Retinal pigment epithelial cell (primary cell): ENCODE measurements at regions not wholly inside any gene's neighbourhood (a gene's known extent, or its start where the extent isn't known, plus 50 kb on each side); places are given as distances from the start of the nearest gene placed in this dataset.

Experiments
- DNase-seq: peaks from one replicate; pipeline ENCODE4 v3.0.0-alpha.2; 2010; ENCODE audit warnings: low read depth
- H3K4me3 ChIP-seq: 2 replicates; pipeline ENCODE4 v1.5.1; 2011; ENCODE audit warnings: mild to moderate bottlenecking, low read length, control low read depth, moderate library complexity
- TF ChIP-seq, protein P1 (sequence below): conservative IDR thresholded peaks from 2 replicates; pipeline ENCODE4 v1.5.1; 2011; ENCODE audit warnings: low read depth, low read length, control low read depth, inconsistent platforms

DNA sequence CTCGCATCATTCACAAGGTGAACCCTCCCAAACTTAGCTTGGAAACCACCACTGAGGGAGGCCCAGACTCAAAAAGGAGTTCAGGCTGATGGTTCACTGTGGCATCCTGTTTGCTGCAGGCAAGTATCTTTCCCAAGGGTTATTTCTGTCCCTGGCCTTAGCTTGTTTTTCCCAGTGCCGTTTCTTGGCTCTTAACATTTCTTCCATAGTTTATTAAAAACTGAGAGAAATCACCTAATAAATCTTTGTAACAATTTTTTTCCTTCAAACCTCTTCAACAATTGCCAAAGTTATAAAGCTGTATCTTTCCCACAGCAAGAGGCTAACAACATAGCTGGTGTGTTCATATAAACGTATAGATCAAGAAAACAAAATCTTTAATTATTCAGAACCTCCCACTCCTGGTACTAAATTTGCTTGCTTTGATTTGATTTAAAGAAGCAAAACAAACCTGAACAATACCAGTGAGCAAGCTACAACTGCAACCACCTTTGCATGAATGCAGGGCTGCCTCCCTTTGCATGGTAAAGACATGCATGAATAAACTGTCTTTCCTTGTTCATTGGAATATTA is 234.9 kb upstream of the STT3B start:
- TF ChIP-seq, protein P1, sequence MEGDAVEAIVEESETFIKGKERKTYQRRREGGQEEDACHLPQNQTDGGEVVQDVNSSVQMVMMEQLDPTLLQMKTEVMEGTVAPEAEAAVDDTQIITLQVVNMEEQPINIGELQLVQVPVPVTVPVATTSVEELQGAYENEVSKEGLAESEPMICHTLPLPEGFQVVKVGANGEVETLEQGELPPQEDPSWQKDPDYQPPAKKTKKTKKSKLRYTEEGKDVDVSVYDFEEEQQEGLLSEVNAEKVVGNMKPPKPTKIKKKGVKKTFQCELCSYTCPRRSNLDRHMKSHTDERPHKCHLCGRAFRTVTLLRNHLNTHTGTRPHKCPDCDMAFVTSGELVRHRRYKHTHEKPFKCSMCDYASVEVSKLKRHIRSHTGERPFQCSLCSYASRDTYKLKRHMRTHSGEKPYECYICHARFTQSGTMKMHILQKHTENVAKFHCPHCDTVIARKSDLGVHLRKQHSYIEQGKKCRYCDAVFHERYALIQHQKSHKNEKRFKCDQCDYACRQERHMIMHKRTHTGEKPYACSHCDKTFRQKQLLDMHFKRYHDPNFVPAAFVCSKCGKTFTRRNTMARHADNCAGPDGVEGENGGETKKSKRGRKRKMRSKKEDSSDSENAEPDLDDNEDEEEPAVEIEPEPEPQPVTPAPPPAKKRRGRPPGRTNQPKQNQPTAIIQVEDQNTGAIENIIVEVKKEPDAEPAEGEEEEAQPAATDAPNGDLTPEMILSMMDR = no peak
- no peak for DNase-seq

DNA sequence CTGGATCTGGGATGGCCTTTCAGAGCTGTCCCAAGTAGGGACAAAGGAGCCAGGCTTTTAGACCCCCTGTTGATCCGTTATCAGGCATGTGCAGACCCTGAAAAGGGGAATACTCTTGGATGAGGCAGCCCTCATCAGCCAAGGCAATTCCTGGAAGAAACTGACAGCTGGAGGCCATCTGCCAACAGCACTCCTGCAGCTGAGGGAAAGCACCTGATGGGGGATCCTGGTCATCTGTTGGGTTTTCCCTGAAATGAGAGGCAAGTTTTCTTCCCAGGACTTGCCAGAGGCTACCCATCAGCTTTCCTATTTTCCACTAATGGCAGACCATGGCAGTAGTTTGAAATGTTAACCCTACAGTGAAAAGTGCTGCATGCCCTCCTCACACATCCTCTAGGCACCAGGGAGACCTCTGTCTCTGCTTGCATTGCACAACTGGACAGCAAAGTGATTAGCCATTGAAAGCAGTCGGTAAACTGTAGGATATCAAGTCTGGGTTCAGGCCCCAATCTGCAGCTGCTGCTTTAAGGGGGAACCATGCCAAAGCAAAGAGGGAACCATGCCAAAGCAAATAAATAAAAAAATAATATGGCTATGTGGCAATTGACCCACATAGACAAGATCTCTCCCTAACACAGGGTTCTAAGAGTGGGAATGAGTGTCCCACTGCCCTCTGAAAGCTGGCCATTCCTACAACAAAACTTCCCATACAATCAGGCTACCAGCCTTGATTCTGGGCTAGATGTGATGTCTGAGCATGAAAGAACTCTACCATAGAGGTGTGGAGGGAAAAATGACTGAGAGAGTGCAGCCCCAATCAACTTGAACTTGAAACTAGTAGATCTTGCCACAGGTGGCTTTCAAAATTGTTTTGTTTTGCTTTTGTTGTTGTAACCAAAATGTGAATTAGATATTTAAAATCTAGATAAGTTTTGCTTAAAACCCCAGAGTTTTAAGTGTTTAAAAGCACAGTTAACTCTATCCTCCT is 232.0 kb upstream of the STT3B start:
- H3K4me3 ChIP-seq = no peak overlapping the region
- no peak for DNase-seq
- TF ChIP-seq, protein P1 = no peak

More for the DNA sequence above, 234.9 kb upstream of the STT3B start:
- H3K4me3 ChIP-seq = no peak overlapping the region

DNA sequence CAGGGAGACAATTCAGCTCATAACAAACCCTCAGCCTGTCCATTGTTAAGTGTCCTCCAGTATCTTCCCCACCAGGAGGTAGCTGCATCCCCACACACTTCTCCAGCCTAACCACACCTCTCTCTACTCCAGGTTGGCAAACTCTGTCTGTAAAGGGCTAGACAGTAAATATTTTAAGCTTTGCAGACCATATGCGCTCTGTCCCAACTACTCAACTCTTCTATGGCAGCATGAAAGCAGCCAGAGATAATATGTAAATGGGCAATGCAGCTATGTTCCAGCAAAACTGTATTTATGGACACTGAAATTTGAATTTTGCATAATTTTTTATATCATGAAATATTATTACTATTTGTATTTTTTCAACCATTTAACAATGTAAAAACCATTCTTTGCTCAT is 230.4 kb upstream of the STT3B start:
- DNase-seq = no peak
- TF ChIP-seq, protein P1 = no peak
- no peak overlapping the region for H3K4me3 ChIP-seq

DNA sequence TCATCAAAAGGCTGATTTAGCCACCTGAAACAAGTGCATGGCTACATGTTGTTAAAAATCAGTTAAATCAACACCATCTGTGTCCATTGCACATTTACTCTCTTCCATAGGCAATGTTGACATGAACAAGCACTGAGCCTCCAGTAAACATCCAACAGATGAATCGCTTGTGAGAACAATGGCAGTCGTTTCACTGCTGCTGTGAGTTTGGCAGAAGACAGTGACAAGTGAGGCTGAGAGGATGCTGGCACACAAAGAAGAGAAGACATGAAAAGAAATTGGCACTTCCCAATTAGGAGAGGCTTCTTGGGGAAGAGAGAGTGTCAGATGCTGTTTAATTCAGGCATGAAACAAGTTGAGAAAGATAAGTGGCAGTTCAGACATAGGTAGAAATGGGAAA is 227.4 kb upstream of the STT3B start:
- no peak overlapping the region for H3K4me3 ChIP-seq
- no peak for DNase-seq
- TF ChIP-seq, protein P1 = no peak

DNA sequence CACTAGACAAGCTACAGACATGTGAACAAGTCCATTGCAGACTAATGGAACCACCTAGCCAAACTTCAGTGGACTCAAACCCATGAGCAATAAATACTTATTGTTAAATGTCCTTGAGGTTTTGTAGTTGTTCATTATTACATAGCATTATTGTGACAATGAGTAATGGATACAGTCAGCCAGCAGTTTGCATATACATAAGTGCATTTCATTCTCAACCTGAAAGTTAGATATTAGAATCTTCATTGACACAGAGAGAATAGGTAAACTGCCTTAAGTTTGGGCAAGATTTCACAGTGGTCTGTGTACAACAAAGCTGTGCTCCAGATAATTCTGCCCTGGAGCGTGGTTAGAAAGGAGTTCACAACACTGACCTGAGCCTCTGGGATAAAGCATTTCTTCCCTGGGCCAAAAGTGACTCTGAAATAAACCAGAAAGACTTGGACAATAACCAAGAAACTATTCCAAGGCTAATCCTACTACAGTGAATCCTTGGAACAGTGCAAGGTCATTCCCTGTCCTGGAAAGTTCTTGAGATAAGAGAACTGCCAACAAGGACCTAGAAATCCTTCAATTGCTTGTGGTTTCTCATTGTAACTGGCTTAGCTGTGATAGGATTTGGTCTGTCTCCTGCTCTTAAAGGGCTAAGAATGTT is 225.5 kb upstream of the STT3B start:
- peak; percentile 9 for DNase-seq

DNA sequence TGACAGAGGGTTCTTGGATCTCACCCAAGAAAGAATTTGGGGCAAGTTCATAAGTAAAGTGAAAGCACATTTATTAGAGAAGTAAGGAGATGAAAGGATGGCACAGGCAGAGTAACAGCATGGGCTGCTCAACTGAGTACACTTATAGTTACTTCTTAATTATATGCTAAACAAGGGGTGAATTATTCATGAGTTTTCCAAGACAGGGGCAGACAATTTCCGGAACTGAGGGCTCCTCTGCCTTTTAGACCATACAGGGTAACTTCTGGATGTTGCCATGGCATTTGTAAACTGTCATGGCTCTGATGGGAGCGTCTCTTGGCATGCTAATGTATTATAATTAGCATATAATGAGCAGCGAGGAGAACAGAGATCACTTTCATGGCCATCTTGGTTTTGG is 221.2 kb upstream of the STT3B start:
- no peak overlapping the region for H3K4me3 ChIP-seq
- no peak for DNase-seq
- TF ChIP-seq, protein P1 = no peak

More for the DNA sequence above, 225.5 kb upstream of the STT3B start:
- TF ChIP-seq, protein P1 = no peak
- no peak overlapping the region for H3K4me3 ChIP-seq
